GM18519 (cell line): ENCODE measurements at regions not wholly inside any gene's neighbourhood (a gene's known extent, or its start where the extent isn't known, plus 50 kb on each side); places are given as distances from the start of the nearest gene placed in this dataset.
A peak's percentile ranks its signal among the peaks of the same experiment; 100 is the strongest.
"Not testable (repeated sequence)": the region's sequence is repeated elsewhere in the genome, so short reads cannot be mapped to it uniquely, and the experiment has no call there.

Experiments
- ATAC-seq: cut with Tn5 transposase; IDR thresholded peaks from one replicate; pipeline ENCODE4 v1.9.1; 2021; ENCODE audit warnings: mild to moderate bottlenecking, moderate library complexity; ENCODE audit not compliant: unreplicated experiment, low FRiP score

GRCh38 chr20:30581839-30582238 is 675.6 kb upstream of the DEFB115 start:
- ATAC-seq: not testable (repeated sequence)

GRCh38 chr20:30584403-30584802 is 673.1 kb upstream of the DEFB115 start:
- ATAC-seq: not testable (repeated sequence)

- ATAC-seq: peak; percentile 98
Observed at GRCh38 chr20:30585244-30585796, 672.1 kb upstream of the DEFB115 start.

GRCh38 chr20:30586178-30586577 is 671.3 kb upstream of the DEFB115 start:
- ATAC-seq: not testable (repeated sequence)

- ATAC-seq: no peak
Observed at GRCh38 chr20:30593572-30593971, 663.9 kb upstream of the DEFB115 start.

GRCh38 chr20:30594112-30594511 is 663.4 kb upstream of the DEFB115 start:
- no peak for ATAC-seq

GRCh38 chr20:30595698-30596097 is 661.8 kb upstream of the DEFB115 start:
- ATAC-seq: no peak

- not testable (repeated sequence) for ATAC-seq
Observed at GRCh38 chr20:30597429-30597828, 660.0 kb upstream of the DEFB115 start.

- ATAC-seq: no peak
Observed at GRCh38 chr20:30598460-30599230, 658.8 kb upstream of the DEFB115 start.

- no peak for ATAC-seq
Observed at GRCh38 chr20:30599990-30600389, 657.5 kb upstream of the DEFB115 start.

GRCh38 chr20:30601974-30602373 is 655.5 kb upstream of the DEFB115 start:
- ATAC-seq: no peak

GRCh38 chr20:30602424-30602823 is 655.0 kb upstream of the DEFB115 start:
- no peak for ATAC-seq

- ATAC-seq: no peak
Observed at GRCh38 chr20:30606990-30607389, 650.5 kb upstream of the DEFB115 start.

GRCh38 chr20:30610029-30610693 is 647.3 kb upstream of the DEFB115 start:
- ATAC-seq: no peak

GRCh38 chr20:30610751-30611150 is 646.7 kb upstream of the DEFB115 start:
- no peak for ATAC-seq

GRCh38 chr20:30611239-30611984 is 646.1 kb upstream of the DEFB115 start:
- ATAC-seq: no peak

GRCh38 chr20:30612344-30612743 is 645.1 kb upstream of the DEFB115 start:
- ATAC-seq: no peak

- not testable (repeated sequence) for ATAC-seq
Observed at GRCh38 chr20:30621346-30621745, 636.1 kb upstream of the DEFB115 start.

GRCh38 chr20:30624310-30624709 is 633.2 kb upstream of the DEFB115 start:
- not testable (repeated sequence) for ATAC-seq

GRCh38 chr20:30629376-30629775 is 628.1 kb upstream of the DEFB115 start:
- not testable (repeated sequence) for ATAC-seq

- no peak for ATAC-seq
Observed at GRCh38 chr20:30630761-30631160, 626.7 kb upstream of the DEFB115 start.
